Left renal cortex interstitium (tissue), 4 donors: ENCODE measurements at regions not wholly inside any gene's neighbourhood (a gene's known extent, or its start where the extent isn't known, plus 50 kb on each side); places are given as distances from the start of the nearest gene placed in this dataset.
"Not testable (repeated sequence)": the region's sequence is repeated elsewhere in the genome, so short reads cannot be mapped to it uniquely, and the experiment has no call there.

Experiments
- DNase-seq, 4 donors: peaks; one replicate each; pipeline ENCODE4 v3.0.0-alpha.2; 2013; ENCODE audit warnings: low read depth in 4 of 4, low spot score in 2 of 4, missing footprints in 1 of 4

DNA sequence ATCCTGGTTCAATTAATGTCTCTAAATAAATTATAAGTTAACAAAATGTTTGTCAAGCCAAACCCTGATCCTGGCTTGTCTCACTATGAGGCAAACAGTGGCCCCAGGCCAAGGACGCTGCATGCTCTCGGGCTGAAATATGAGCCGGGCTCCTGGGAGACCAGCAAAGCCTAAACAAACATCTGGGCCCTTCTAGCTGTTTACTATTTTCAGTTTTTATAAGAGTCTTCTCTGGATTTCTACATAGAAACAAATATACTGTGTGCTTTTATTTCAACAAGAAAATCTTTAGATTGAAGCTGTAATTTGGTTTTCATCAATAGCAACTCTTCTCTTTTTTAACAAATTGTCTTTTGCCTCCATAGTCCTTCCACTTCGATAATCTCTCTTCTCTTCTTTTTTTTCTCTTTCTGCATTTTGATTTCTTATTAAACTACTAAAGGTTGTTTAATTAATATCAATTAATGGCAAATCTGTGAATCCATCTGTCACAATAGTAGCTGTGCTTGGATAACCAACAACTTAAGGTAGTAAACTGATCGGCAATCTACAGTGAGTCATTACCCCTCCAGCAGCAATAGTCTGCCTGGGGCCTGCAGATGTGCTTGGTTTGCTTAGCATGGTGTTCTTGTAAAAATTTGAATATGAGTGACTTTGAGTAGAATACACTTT is 83.3 kb upstream of the DNAJC1 start:
- peak in 3 of 4 donors; percentile 47 to 77 (median 63) for DNase-seq

DNA sequence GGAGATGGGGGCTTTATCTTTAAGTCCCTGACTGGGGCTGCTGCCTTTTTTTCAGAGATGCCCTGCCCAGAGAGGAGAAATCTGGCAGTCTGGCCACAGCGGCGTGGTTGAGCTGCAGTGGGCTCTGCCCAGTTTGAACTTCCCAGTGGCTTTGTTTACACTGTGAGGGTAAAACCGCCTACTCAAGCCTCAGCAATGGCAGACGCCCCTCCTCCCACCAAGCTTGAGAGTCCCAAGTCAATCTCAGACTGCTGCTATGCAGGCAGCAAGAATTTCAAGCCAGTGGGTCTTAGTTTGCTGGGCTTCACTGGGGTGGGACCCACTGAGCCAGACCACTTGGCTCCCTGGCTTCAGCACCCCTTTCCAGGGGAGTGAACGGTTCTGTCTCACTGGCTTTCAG is 76.4 kb upstream of the DNAJC1 start:
- DNase-seq, result not testable (repeated sequence)

DNA sequence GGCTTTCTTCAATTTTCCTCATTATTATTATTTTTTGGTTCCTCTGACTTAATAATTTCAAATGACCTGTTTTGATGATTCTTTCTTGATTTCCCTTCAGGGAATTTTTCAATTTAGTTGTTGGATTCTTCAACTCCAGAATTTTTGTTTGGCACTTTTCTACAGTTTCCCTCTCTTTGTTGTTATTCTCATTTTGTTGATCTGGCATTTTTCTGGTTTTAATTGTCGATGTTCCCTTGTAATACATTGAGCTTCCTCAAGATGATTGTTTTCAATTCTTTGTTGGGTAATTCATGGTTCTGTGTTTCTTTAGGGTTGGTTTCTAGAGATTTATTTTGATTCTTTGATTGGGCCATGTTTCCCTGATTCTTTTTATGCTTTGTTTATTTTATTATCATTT is 67.8 kb upstream of the DNAJC1 start:
- DNase-seq, result no peak

DNA sequence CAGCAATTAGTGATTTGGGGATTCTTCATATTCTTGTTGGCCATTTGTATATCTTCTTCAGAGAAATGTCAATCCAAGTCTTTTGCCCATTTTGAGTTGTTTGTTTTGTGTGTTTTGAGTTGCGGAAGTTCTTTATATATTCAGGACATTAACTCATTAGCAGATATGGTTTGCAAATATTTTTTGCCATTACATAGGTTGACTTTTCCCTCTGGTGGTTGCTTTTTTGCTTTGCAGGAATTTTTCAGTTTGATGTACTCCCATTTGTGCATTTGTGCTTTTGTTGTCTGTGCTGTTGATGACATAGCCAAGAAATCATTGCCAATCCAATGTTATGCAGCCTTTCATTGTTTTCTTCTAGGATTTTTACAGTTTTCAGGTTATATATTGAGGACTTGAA is 63.6 kb upstream of the DNAJC1 start:
- DNase-seq, result no peak

DNA sequence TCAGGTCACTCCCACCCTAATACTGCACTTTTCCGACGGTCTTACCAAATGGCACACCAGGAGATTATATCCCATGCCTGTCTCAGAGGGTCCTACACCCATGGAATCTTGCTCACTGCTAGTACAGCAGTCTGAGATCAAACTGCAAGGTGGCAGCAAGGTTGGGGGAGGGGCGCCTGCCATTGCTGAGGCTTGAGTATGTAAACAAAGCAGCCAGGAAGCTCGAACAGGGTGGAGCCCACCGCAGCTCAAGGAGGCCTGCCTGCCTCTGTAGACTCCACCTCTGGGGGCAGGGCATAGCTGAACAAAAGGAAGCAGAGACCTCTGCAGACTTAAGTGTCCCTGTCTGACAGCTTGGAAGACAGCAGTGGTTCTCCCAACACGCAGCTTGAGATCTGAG is 57.5 kb upstream of the DNAJC1 start:
- not testable (repeated sequence) for DNase-seq

DNA sequence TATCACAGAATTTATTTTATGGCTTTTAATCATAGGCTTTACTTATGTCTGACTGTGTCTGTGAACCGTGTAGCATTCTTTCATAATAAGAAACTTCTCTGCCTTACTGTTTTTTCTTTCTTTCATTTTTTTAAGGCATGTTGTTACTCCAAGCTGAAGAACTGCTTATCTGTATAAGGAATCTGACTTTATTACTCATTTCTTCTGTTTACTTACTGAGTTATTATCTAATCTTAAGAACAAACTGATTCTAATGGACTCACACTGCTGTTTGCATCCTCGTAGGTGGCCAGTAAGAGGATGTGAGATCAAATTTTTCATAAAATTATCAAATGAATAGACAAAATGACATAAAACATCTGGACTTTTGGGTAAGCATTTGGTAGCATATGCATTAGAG is 54.7 kb upstream of the DNAJC1 start:
- DNase-seq, result no peak

DNA sequence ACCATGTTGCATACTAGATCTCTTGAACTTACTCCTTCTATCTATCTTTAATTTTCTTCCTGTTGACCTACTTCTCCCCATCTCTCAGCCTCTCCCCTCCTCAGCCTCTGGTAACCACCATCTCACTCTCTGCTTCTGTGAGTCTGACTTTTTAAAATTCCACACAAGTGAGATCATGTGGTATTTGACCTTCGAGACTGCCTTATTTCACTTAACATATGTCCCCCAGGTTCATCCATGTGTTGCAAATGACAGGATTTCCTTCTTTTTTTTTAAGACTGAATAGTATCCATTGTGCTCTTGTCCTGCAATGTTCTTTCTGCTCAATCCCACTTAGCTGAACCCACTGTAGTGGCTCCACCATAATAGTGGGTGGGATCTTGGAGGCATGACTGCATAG is 51.4 kb upstream of the DNAJC1 start:
- DNase-seq, result no peak
